ENCODE measurements at regions not wholly inside any gene's neighbourhood (a gene's known extent, or its start where the extent isn't known, plus 50 kb on each side); places are given as distances from the start of the nearest gene placed in this dataset.

DNA sequence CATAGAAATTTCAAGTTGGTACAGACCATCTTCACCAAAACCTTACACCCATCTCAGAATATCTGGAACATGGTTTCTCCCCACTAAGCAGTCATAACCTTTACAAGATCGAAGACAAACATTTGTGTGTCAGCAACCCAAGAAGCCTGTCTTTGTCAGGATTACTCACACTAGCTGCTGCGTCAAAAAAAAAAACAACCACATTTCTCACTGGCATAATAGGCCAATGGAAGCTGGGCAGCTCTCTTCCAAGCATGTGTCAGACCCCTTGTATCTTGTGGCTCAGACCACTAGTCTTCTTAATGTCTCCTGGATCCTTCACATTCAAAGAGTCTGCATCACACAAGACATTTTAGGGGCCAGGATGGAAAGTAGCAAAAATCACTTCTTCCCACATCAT, 266.9 kb upstream of the IGF1R start:
- H4K20me1 ChIP-seq (ENCODE audit: control insufficient read depth, insufficient read depth, low read depth, low read length), result no peaks in the 10 kb centered on the region
- TF ChIP-seq EZH2phosphoT487 (IDR thresholded peaks at IDR 0.05; ENCODE audit: borderline replicate concordance, low read length), result no peak
- TF ChIP-seq, protein P1, sequence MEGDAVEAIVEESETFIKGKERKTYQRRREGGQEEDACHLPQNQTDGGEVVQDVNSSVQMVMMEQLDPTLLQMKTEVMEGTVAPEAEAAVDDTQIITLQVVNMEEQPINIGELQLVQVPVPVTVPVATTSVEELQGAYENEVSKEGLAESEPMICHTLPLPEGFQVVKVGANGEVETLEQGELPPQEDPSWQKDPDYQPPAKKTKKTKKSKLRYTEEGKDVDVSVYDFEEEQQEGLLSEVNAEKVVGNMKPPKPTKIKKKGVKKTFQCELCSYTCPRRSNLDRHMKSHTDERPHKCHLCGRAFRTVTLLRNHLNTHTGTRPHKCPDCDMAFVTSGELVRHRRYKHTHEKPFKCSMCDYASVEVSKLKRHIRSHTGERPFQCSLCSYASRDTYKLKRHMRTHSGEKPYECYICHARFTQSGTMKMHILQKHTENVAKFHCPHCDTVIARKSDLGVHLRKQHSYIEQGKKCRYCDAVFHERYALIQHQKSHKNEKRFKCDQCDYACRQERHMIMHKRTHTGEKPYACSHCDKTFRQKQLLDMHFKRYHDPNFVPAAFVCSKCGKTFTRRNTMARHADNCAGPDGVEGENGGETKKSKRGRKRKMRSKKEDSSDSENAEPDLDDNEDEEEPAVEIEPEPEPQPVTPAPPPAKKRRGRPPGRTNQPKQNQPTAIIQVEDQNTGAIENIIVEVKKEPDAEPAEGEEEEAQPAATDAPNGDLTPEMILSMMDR (IDR thresholded peaks at IDR 0.05; ENCODE audit: low read depth, low read length, poor library complexity, severe bottlenecking), result no peak
- no peak overlapping the region for H3K4me2 ChIP-seq (ENCODE audit: low read length)
- H3K9me3 ChIP-seq (ENCODE audit: control insufficient read depth, insufficient read depth, low read length), result no peaks in the 10 kb centered on the region
- no peaks in the 10 kb centered on the region for H3F3A ChIP-seq (ENCODE audit: control insufficient read depth, insufficient read depth)
- no peaks in the 10 kb centered on the region for H3K4me1 ChIP-seq (ENCODE audit: control insufficient read depth, low read length)
- no peak overlapping the region for H3K27ac ChIP-seq (ENCODE audit: low read depth, low read length)
- no peaks in the 10 kb centered on the region for H3K79me2 ChIP-seq (ENCODE audit: control insufficient read depth, low read length)
- no peaks in the 10 kb centered on the region for H3K36me3 ChIP-seq (ENCODE audit: control insufficient read depth, low read length)
- no peaks in the 10 kb centered on the region for H3K27me3 ChIP-seq (ENCODE audit: control insufficient read depth, low read length)
- no peak overlapping the region for H3K4me3 ChIP-seq (ENCODE audit: low read length)
- no peaks in the 10 kb centered on the region for H3K9me2 ChIP-seq (replicated peaks; ENCODE audit: control insufficient read depth, low read length)

DNA sequence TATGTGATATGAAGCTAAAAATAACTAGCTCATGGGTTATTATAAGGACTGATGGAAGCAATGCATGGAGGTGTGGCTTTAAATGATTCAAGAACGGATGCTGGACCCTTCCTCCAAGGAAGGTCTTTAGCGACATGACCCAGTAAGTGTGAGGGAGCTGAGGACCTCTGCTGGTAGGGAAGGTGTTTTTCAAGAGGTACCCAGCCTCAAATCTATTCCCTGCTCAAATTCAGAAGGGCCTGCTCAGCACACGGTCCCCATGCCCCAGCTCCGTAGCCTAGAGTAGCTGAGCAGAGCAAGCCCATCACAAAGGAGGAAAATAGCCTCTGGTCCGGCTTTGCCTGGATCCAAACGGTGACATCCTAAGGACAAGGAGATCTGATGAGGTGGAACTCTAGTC, 266.2 kb upstream of the IGF1R start:
- no peak overlapping the region for H3K4me3 ChIP-seq (ENCODE audit: low read length)
- no peaks in the 10 kb centered on the region for H4K20me1 ChIP-seq (ENCODE audit: control insufficient read depth, insufficient read depth, low read depth, low read length)
- no peaks in the 10 kb centered on the region for H3K9me2 ChIP-seq (replicated peaks; ENCODE audit: control insufficient read depth, low read length)
- no peaks in the 10 kb centered on the region for H3K4me1 ChIP-seq (ENCODE audit: control insufficient read depth, low read length)
- no peak for TF ChIP-seq EZH2phosphoT487 (IDR thresholded peaks at IDR 0.05; ENCODE audit: borderline replicate concordance, low read length)
- TF ChIP-seq, protein P1 (IDR thresholded peaks at IDR 0.05; ENCODE audit: low read depth, low read length, poor library complexity, severe bottlenecking), result peak; percentile 22
- H3K79me2 ChIP-seq (ENCODE audit: control insufficient read depth, low read length), result no peaks in the 10 kb centered on the region
- H3K27me3 ChIP-seq (ENCODE audit: control insufficient read depth, low read length), result no peaks in the 10 kb centered on the region
- no peak overlapping the region for H3K27ac ChIP-seq (ENCODE audit: low read depth, low read length)
- no peak overlapping the region for H3K4me2 ChIP-seq (ENCODE audit: low read length)
- no peaks in the 10 kb centered on the region for H3F3A ChIP-seq (ENCODE audit: control insufficient read depth, insufficient read depth)
- no peaks in the 10 kb centered on the region for H3K9me3 ChIP-seq (ENCODE audit: control insufficient read depth, insufficient read depth, low read length)
- H3K36me3 ChIP-seq (ENCODE audit: control insufficient read depth, low read length), result no peaks in the 10 kb centered on the region

DNA sequence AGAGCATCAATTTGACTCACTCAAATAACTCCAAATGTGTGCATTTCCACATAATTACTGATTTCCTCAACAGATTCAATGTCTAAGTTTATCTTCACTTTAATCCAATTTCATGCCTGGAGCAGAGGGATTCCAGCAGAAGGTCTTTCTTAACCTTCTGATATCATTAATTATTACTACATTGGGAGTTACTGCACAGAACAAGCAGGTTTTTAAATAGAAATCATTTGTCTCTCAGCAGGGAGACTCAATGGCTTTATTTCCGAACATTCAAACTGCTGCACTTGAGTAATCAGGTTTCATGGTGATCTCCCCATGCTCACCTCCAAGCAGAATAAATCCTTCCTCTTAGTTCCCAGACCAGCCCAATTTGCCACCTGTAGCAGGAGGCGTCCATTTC, 264.8 kb upstream of the IGF1R start:
- Histone ChIP-seq H3K27me3 (ENCODE audit: control insufficient read depth, low read length) (no peaks in the 10 kb centered on the region), H3K4me2 (ENCODE audit: low read length) (no peak overlapping the region), H4K20me1 (ENCODE audit: control insufficient read depth, insufficient read depth, low read depth, low read length) (no peaks in the 10 kb centered on the region), H3K9me2 (replicated peaks; ENCODE audit: control insufficient read depth, low read length) (no peaks in the 10 kb centered on the region), H3K9me3 (ENCODE audit: control insufficient read depth, insufficient read depth, low read length) (no peaks in the 10 kb centered on the region), H3K79me2 (ENCODE audit: control insufficient read depth, low read length) (no peaks in the 10 kb centered on the region), H3F3A (ENCODE audit: control insufficient read depth, insufficient read depth) (no peaks in the 10 kb centered on the region), H3K4me3 (ENCODE audit: low read length) (no peak overlapping the region), H3K4me1 (ENCODE audit: control insufficient read depth, low read length) (no peaks in the 10 kb centered on the region), H3K36me3 (ENCODE audit: control insufficient read depth, low read length) (no peaks in the 10 kb centered on the region), H3K27ac (ENCODE audit: low read depth, low read length) (no peak overlapping the region)
- TF ChIP-seq, protein P1 (IDR thresholded peaks at IDR 0.05; ENCODE audit: low read depth, low read length, poor library complexity, severe bottlenecking), result no peak
- TF ChIP-seq EZH2phosphoT487 (IDR thresholded peaks at IDR 0.05; ENCODE audit: borderline replicate concordance, low read length), result no peak

Measured in DOHH2 (cell line).